Mucosa of descending colon (tissue), 3 donors: ENCODE measurements at regions not wholly inside any gene's neighbourhood (a gene's known extent, or its start where the extent isn't known, plus 50 kb on each side); places are given as distances from the start of the nearest gene placed in this dataset.

Experiments used
- ATAC-seq: fragments of 200-7000 bp; cut with Tn5 transposase; one replicate; pipeline ENCODE4 v1.9.1; 2020; ENCODE audit warnings: mild to moderate bottlenecking, moderate library complexity
- DNase-seq, 3 donors: peaks; one replicate each; pipeline ENCODE4 v3.0.0-alpha.2; 2020
- H3K36me3 ChIP-seq: fragments of 200-600 bp; one replicate; pipeline ENCODE4 v1.8.0; 2021; ENCODE audit warnings: low read depth, mild to moderate bottlenecking
- H3K4me1 ChIP-seq: fragments of 200-600 bp; one replicate; pipeline ENCODE4 v1.8.0; 2021; ENCODE audit warnings: low read depth, mild to moderate bottlenecking
- H3K4me3 ChIP-seq: fragments of 200-600 bp; one replicate; pipeline ENCODE4 v1.8.0; 2021; ENCODE audit warnings: mild to moderate bottlenecking
- H3K9me3 ChIP-seq: fragments of 200-600 bp; one replicate; pipeline ENCODE4 v1.8.0; 2021; ENCODE audit warnings: mild to moderate bottlenecking
- intact Hi-C, 2 donors: fragments of 100-400 bp; cut with DNase I in 1 of 2; cut with micrococcal nuclease in 1 of 2; formaldehyde crosslinking; loops; one replicate each; pipeline versions ENCODE4 v1.11.0 to v1.11.1; 2022; cut with DNase I, micrococcal nuclease
- TF ChIP-seq, protein P1 (sequence below): fragments of 200-600 bp; IDR thresholded peaks from one replicate; pipeline ENCODE4 v1.8.0; 2022; ENCODE audit warnings: antibody characterized with exemption, mild to moderate bottlenecking
- donor health status: DM: no; HTN: no; CAD: no; lungs with moderate emphysema.
- donor health status: DM: no; HTN: no; CAD: no.
- donor health status: DM: no; HTN: yes; CAD: no.

DNA sequence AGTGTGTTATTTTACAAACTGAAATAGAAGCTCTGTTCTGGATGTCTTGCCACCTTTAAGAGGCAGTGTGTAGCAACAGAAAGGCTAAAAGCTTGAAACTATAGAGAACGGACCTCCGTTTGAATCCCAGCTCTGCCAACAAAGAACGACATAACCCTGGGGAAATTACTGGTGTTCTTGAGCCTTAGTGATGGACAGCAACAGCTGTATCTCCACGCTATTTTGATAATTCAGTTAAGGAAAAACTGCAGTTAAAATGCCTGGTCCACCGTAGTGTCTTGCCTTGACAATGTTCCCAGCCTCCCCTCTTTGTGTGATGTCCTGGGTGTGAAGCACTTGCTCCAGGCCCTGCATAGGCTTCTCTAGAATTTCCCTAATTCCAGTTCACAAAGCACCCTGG, 256.8 kb upstream of the HS3ST1 start:
- Histone ChIP-seq H3K9me3 (no peaks in the 10 kb centered on the region), H3K4me1 (no peaks in the 10 kb centered on the region), H3K4me3 (no peak overlapping the region), H3K36me3 (no peaks in the 10 kb centered on the region)
- ATAC-seq (no peak), DNase-seq (no peak)
- intact Hi-C loops, result no loop called here
- TF ChIP-seq, protein P1, sequence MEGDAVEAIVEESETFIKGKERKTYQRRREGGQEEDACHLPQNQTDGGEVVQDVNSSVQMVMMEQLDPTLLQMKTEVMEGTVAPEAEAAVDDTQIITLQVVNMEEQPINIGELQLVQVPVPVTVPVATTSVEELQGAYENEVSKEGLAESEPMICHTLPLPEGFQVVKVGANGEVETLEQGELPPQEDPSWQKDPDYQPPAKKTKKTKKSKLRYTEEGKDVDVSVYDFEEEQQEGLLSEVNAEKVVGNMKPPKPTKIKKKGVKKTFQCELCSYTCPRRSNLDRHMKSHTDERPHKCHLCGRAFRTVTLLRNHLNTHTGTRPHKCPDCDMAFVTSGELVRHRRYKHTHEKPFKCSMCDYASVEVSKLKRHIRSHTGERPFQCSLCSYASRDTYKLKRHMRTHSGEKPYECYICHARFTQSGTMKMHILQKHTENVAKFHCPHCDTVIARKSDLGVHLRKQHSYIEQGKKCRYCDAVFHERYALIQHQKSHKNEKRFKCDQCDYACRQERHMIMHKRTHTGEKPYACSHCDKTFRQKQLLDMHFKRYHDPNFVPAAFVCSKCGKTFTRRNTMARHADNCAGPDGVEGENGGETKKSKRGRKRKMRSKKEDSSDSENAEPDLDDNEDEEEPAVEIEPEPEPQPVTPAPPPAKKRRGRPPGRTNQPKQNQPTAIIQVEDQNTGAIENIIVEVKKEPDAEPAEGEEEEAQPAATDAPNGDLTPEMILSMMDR, result no peak

DNA sequence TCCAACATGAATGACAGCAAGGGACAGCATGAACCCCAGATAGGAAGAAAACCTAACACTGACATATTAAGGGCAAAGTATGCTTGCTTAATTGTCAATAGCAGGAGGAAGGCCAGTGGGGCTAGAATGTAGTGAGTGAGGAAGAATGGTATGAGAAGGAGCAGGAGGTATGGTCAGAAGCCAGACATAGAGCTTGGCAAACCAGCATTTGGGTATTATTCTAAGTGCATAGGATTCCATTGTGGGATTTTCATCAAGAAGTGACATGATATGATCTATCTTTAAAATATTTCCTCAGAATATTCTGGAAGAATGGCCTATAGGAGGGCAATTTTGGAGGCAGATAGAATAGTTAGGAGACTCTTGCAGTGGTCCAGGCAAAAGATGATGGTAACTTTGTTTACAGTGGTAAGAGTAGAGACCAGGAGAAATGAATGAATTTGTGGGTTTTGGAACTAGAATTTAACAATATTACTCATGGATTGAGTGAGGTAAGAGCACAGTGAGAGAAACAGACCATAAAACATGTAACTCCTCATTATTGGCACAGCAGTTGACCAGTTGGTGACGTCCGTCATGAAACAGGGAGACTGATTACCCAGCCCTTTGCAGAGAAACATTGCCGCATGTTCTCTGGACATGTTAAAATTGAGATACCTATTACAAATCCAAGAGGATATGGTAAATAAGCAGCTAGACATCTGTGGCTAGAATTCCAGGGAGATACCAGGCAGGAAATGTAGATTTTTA, 246.5 kb upstream of the HS3ST1 start:
- intact Hi-C loops, result no loop called here
- no peak overlapping the region for H3K4me3 ChIP-seq
- no peaks in the 10 kb centered on the region for H3K9me3 ChIP-seq
- ATAC-seq (no peak), DNase-seq (no peak)
- TF ChIP-seq, protein P1, result no peak
- H3K36me3 ChIP-seq, result no peaks in the 10 kb centered on the region
- no peaks in the 10 kb centered on the region for H3K4me1 ChIP-seq

DNA sequence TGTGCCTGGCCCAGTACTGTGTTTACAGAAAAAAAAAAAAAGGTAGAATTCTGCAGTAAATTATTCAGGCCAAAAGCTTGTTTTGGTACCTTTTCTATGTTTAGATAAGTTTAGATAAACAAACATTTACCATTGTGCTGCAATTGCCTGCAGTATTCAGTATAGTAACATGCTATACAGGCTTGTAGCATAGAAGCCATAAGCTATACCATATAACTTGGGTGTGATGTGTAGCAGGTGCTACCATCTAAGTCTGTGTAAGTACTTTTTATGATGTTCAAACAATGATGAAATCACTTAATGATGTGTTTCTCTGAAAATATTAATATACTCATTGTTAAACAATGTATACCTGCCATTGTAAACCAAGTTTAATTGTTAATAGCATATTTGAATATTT, 241.6 kb upstream of the HS3ST1 start:
- ATAC-seq (peak; percentile 62), DNase-seq (no peak)
- Histone ChIP-seq H3K9me3 (no peaks in the 10 kb centered on the region), H3K4me1 (no peaks in the 10 kb centered on the region), H3K4me3 (no peak overlapping the region), H3K36me3 (no peaks in the 10 kb centered on the region)
- TF ChIP-seq, protein P1, result no peak
- intact Hi-C loops, result no loop called here

DNA sequence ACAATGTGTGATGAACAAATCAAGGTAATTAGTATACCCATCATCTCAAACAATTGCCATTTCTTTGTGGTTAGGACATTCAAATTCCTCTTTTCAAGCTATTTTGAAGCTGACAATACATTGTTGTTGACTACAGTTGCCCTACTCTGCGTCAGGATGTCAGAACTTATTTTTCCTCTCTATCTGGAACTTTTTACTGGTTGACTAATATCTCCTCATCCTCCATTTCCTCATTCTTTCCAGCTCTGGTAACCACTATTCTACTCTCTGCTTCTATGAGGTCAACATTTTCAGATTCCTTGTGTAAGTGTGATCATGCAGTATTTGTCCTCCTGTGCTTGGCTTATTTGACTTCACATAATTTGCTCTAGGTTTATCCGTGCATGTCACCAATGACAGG, 240.5 kb upstream of the HS3ST1 start:
- DNase-seq (no peak), ATAC-seq (no peak)
- intact Hi-C loops, result no loop called here
- Histone ChIP-seq H3K36me3 (no peaks in the 10 kb centered on the region), H3K4me1 (no peaks in the 10 kb centered on the region), H3K4me3 (no peak overlapping the region), H3K9me3 (no peaks in the 10 kb centered on the region)
- TF ChIP-seq, protein P1, result no peak

DNA sequence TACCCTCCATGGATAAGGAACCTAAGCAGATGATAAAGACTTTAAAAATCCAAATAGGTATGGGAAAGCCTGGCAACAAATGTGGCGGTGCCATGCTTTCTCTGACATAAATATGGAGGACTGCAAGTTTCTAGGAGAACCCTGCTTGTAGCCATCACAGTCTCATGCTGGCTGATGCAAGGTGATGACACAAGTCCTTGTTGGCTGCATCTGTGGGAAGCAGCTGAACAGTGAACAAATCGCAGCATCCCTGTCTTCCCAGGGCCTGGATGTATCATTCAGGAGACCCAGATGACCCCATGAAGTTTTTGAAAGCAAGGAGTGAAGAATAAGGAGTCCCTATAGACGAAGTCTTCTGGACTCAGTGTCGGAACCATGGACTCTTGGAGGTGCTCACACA, 234.4 kb upstream of the HS3ST1 start:
- no peak for ATAC-seq
- no peaks in the 10 kb centered on the region for H3K9me3 ChIP-seq
- no peak overlapping the region for H3K4me3 ChIP-seq
- no peaks in the 10 kb centered on the region for H3K36me3 ChIP-seq
- TF ChIP-seq, protein P1, result no peak
- H3K4me1 ChIP-seq, result no peaks in the 10 kb centered on the region
- intact Hi-C loops, result no loop called here
- DNase-seq, result no peak
